ENCODE measurements at regions not wholly inside any gene's neighbourhood (a gene's known extent, or its start where the extent isn't known, plus 50 kb on each side); places are given as distances from the start of the nearest gene placed in this dataset.

DNA sequence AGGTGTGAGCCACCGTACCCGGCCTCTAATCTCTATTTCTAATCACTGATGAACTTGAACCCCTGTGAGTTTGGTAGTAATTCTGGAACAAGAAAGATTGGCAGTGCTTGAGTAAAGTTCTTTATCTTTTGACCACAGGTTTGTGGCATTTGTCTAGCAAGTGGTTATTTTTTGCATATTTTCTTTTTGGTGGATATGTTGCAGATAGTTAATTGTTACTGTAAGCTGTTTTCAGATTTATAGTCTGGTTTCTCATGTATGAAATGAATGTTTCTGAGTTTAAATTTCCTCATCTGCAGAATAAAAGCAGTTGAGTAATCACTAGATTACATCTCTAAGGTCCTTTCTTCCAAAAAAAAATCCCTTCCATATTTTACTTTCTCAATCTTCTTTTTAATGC is 105.2 kb downstream of the GASK1B start:
- H3K4me3 ChIP-seq (ENCODE audit: low read depth, low read length, poor library complexity, severe bottlenecking), result no peak overlapping the region
- no peaks in the 10 kb centered on the region for H3K4me1 ChIP-seq (ENCODE audit: insufficient read depth, low read length, poor library complexity, severe bottlenecking)
- no peak overlapping the region for H3K27ac ChIP-seq (ENCODE audit: low read depth, low read length, poor library complexity, severe bottlenecking)
- no peak for TF ChIP-seq EZH2phosphoT487 (IDR thresholded peaks at IDR 0.05; ENCODE audit: borderline replicate concordance, low read depth, low read length)
- no peaks in the 10 kb centered on the region for H3K36me3 ChIP-seq (ENCODE audit: insufficient read depth, low read length)
- intact Hi-C loops (cut with micrococcal nuclease; ENCODE audit: unreplicated experiment), result no loop called here
- H3K4me2 ChIP-seq (ENCODE audit: low read length), result no peak overlapping the region
- H2AFZ ChIP-seq (ENCODE audit: low read length), result no peak overlapping the region
- ChIA-PET CTCF (ENCODE audit: unreplicated experiment) (no interaction called here), POLR2A (no interaction called here)
- no peak for DNase-seq (ENCODE audit: low spot score)
- no peaks in the 10 kb centered on the region for H3K79me2 ChIP-seq (ENCODE audit: insufficient read depth, low read depth, low read length)
- H4K20me1 ChIP-seq (ENCODE audit: insufficient read depth, low read length), result no peaks in the 10 kb centered on the region
- BruUV-seq (replicated peaks), result no TSS peak
- no peaks in the 10 kb centered on the region for H3K9me2 ChIP-seq (ENCODE audit: insufficient read depth, low read length)
- H3K9me3 ChIP-seq (ENCODE audit: low read length), result no peaks in the 10 kb centered on the region

GRCh38 chr4:158065603-158066002 is 107.2 kb downstream of the GASK1B start:
- H3K4me1 ChIP-seq (ENCODE audit: insufficient read depth, low read length, poor library complexity, severe bottlenecking), result no peaks in the 10 kb centered on the region
- intact Hi-C loops (cut with micrococcal nuclease; ENCODE audit: unreplicated experiment), result no loop called here
- ChIA-PET POLR2A (interaction anchor here (0.7 kb wide), 1 partner anchor 349 kb away, joined by 4 read pairs; no protein-coding TSS in a partner anchor), CTCF (ENCODE audit: unreplicated experiment) (no interaction called here)
- H2AFZ ChIP-seq (ENCODE audit: low read length), result no peak overlapping the region
- H4K20me1 ChIP-seq (ENCODE audit: insufficient read depth, low read length), result no peaks in the 10 kb centered on the region
- H3K9me3 ChIP-seq (ENCODE audit: low read length), result no peaks in the 10 kb centered on the region
- H3K79me2 ChIP-seq (ENCODE audit: insufficient read depth, low read depth, low read length), result no peaks in the 10 kb centered on the region
- no peaks in the 10 kb centered on the region for H3K36me3 ChIP-seq (ENCODE audit: insufficient read depth, low read length)
- TF ChIP-seq EZH2phosphoT487 (IDR thresholded peaks at IDR 0.05; ENCODE audit: borderline replicate concordance, low read depth, low read length), result no peak
- TF ChIP-seq CTCF (conservative IDR thresholded peaks at IDR 0.05; ENCODE audit: low read length), result no peak
- H3K9me2 ChIP-seq (ENCODE audit: insufficient read depth, low read length), result no peaks in the 10 kb centered on the region
- no TSS peak for BruUV-seq (replicated peaks)
- H3K4me2 ChIP-seq (ENCODE audit: low read length), result no peak overlapping the region
- DNase-seq (ENCODE audit: low spot score), result no peak
- H3K27ac ChIP-seq (ENCODE audit: low read depth, low read length, poor library complexity, severe bottlenecking), result no peak overlapping the region
- H3K4me3 ChIP-seq (ENCODE audit: low read depth, low read length, poor library complexity, severe bottlenecking), result no peak overlapping the region

GRCh38 chr4:158065176-158065575 is 107.6 kb downstream of the GASK1B start:
- no peak overlapping the region for H3K4me3 ChIP-seq (ENCODE audit: low read depth, low read length, poor library complexity, severe bottlenecking)
- no peak overlapping the region for H3K4me2 ChIP-seq (ENCODE audit: low read length)
- no peak overlapping the region for H2AFZ ChIP-seq (ENCODE audit: low read length)
- H3K36me3 ChIP-seq (ENCODE audit: insufficient read depth, low read length), result no peaks in the 10 kb centered on the region
- no peaks in the 10 kb centered on the region for H3K4me1 ChIP-seq (ENCODE audit: insufficient read depth, low read length, poor library complexity, severe bottlenecking)
- H3K79me2 ChIP-seq (ENCODE audit: insufficient read depth, low read depth, low read length), result no peaks in the 10 kb centered on the region
- no peaks in the 10 kb centered on the region for H4K20me1 ChIP-seq (ENCODE audit: insufficient read depth, low read length)
- TF ChIP-seq CTCF (conservative IDR thresholded peaks at IDR 0.05; ENCODE audit: low read length), result no peak
- TF ChIP-seq EZH2phosphoT487 (IDR thresholded peaks at IDR 0.05; ENCODE audit: borderline replicate concordance, low read depth, low read length), result no peak
- H3K9me3 ChIP-seq (ENCODE audit: low read length), result no peaks in the 10 kb centered on the region
- no peaks in the 10 kb centered on the region for H3K9me2 ChIP-seq (ENCODE audit: insufficient read depth, low read length)
- ChIA-PET CTCF (ENCODE audit: unreplicated experiment) (no interaction called here), POLR2A (interaction anchor here (0.7 kb wide), 1 partner anchor 349 kb away, joined by 4 read pairs; no protein-coding TSS in a partner anchor)
- DNase-seq (ENCODE audit: low spot score), result no peak
- H3K27ac ChIP-seq (ENCODE audit: low read depth, low read length, poor library complexity, severe bottlenecking), result no peak overlapping the region
- BruUV-seq (replicated peaks), result no TSS peak
- intact Hi-C loops (cut with micrococcal nuclease; ENCODE audit: unreplicated experiment), result no loop called here
